IMR-90 (cell line): ENCODE measurements at regions not wholly inside any gene's neighbourhood (a gene's known extent, or its start where the extent isn't known, plus 50 kb on each side); places are given as distances from the start of the nearest gene placed in this dataset.

Source experiments
- ATAC-seq: fragments of 200-7000 bp; cut with Tn5 transposase; 2 replicates; pipeline ENCODE4 v1.9.1; 2020; ENCODE audit warnings: low read depth, mild to moderate bottlenecking, moderate library complexity
- BruUV-seq: library from RNA; stranded (reverse); fragments of 400-500 nt; replicated peaks from 2 replicates; lab custom pipeline; 2021; lab: Mats Ljungman, UMichigan
- CTCF ChIA-PET: fragments of 300-600 bp; formaldehyde crosslinking; extraction: SDS; loops from one replicate; lab custom pipeline; 2021; ENCODE audit warnings: antibody characterized with exemption; lab: Yijun Ruan, JAX
- POLR2A ChIA-PET: fragments of 300-600 bp; sonication (Branson Sonifier 250); formaldehyde crosslinking; loops from one replicate; lab custom pipeline; 2022; ENCODE audit warnings: antibody characterized with exemption; ENCODE audit not compliant: unreplicated experiment; lab: Charles Lee
- DNase-seq: peaks from one replicate; pipeline ENCODE4 v3.0.0; 2013
- H2AFZ ChIP-seq: replicated peaks from 2 replicates; pipeline ENCODE3; 2013; ENCODE audit warnings: low read length, mild to moderate bottlenecking; ENCODE audit not compliant: poor library complexity
- H2AK5ac ChIP-seq: 2 replicates; pipeline ENCODE4 v1.6.1; 2013; ENCODE audit warnings: low read depth, low read length, inconsistent platforms
- H2AK9ac ChIP-seq: replicated peaks from 2 replicates; pipeline ENCODE3; 2013; ENCODE audit warnings: mild to moderate bottlenecking, low read depth, low read length, moderate library complexity; ENCODE audit not compliant: poor library complexity
- H2BK120ac ChIP-seq: 2 replicates; pipeline ENCODE4 v1.6.1; 2013; ENCODE audit warnings: low read depth, low read length, inconsistent platforms
- H2BK15ac ChIP-seq: 3 replicates; pipeline ENCODE4 v1.6.1; 2013; ENCODE audit warnings: low read depth, low read length, inconsistent platforms
- H2BK20ac ChIP-seq: 2 replicates; pipeline ENCODE4 v1.6.1; 2013; ENCODE audit warnings: low read depth, mild to moderate bottlenecking, inconsistent platforms, low read length, moderate library complexity
- H2BK5ac ChIP-seq: 2 replicates; pipeline ENCODE4 v1.6.1; 2013; ENCODE audit warnings: mild to moderate bottlenecking, low read depth, low read length, inconsistent platforms; ENCODE audit not compliant: poor library complexity, severe bottlenecking
- H3K14ac ChIP-seq: replicated peaks from 2 replicates; pipeline ENCODE4 v1.6.1; 2013; ENCODE audit warnings: low read depth, low read length, inconsistent platforms
- H3K18ac ChIP-seq: 2 replicates; pipeline ENCODE4 v1.6.1; 2013; ENCODE audit warnings: low read depth, low read length, control low read depth
- H3K23ac ChIP-seq: 2 replicates; pipeline ENCODE4 v1.6.1; 2013; ENCODE audit warnings: low read depth, low read length, inconsistent platforms
- H3K27ac ChIP-seq: 2 replicates; pipeline ENCODE4 v1.5.1; 2013; ENCODE audit warnings: mild to moderate bottlenecking, control low read depth, low read length; ENCODE audit not compliant: insufficient read depth
- H3K27me3 ChIP-seq: 2 replicates; pipeline ENCODE4 v1.6.1; 2013; ENCODE audit warnings: low read length; ENCODE audit not compliant: control insufficient read depth, insufficient read depth
- H3K36me3 ChIP-seq: 2 replicates; pipeline ENCODE4 v1.6.1; 2013; ENCODE audit warnings: low read length, mixed read lengths; ENCODE audit not compliant: control insufficient read depth, insufficient read depth
- H3K4ac ChIP-seq: 2 replicates; pipeline ENCODE4 v1.6.1; 2013; ENCODE audit warnings: low read depth, low read length, inconsistent platforms
- H3K4me1 ChIP-seq: 2 replicates; pipeline ENCODE4 v1.6.1; 2013; ENCODE audit warnings: low read length, mixed read lengths; ENCODE audit not compliant: control insufficient read depth, insufficient read depth
- H3K4me2 ChIP-seq: 2 replicates; pipeline ENCODE4 v1.6.1; 2013; ENCODE audit warnings: low read depth, mild to moderate bottlenecking, control low read depth, low read length, moderate library complexity
- H3K4me3 ChIP-seq: 2 replicates; pipeline ENCODE4 v1.5.1; 2013; ENCODE audit warnings: low read depth, mild to moderate bottlenecking, control low read depth, low read length, moderate library complexity; ENCODE audit not compliant: insufficient read depth
- H3K56ac ChIP-seq: 2 replicates; pipeline ENCODE4 v1.6.1; 2013; ENCODE audit warnings: low read length, inconsistent platforms; ENCODE audit not compliant: insufficient read depth; ENCODE audit errors: extremely low read depth
- H3K79me1 ChIP-seq, 2 experiments: 2 replicates each; pipeline ENCODE4 v1.6.1; 2013; ENCODE audit warnings: low read length in 2 of 2, inconsistent platforms in 1 of 2, low read depth in 1 of 2
- H3K9ac ChIP-seq: 2 replicates; pipeline ENCODE4 v1.6.1; 2013; ENCODE audit warnings: low read depth, low read length, control low read depth
- H3K9me1 ChIP-seq: 2 replicates; pipeline ENCODE4 v1.6.1; 2013; ENCODE audit warnings: low read length, inconsistent platforms; ENCODE audit not compliant: insufficient read depth
- H3K9me3 ChIP-seq: 2 replicates; pipeline ENCODE4 v1.6.1; 2013; ENCODE audit warnings: low read length; ENCODE audit not compliant: control insufficient read depth, insufficient read depth
- H4K20me1 ChIP-seq: 2 replicates; pipeline ENCODE4 v1.6.1; 2013; ENCODE audit warnings: low read length, inconsistent platforms; ENCODE audit not compliant: insufficient read depth
- H4K5ac ChIP-seq: 2 replicates; pipeline ENCODE4 v1.6.1; 2013; ENCODE audit warnings: mild to moderate bottlenecking, low read depth, low read length, control low read depth
- H4K8ac ChIP-seq, 2 experiments: 2 replicates each; pipeline ENCODE4 v1.6.1; 2013; ENCODE audit warnings: low read depth in 2 of 2, low read length in 2 of 2, control low read depth in 1 of 2, inconsistent platforms in 1 of 2
- H4K91ac ChIP-seq: 2 replicates; pipeline ENCODE4 v1.6.1; 2013; ENCODE audit warnings: low read depth, low read length, inconsistent platforms; ENCODE audit not compliant: insufficient read depth
- CHD1 ChIP-seq: IDR thresholded peaks from 2 replicates; pipeline ENCODE4 v1.6.1; 2012; ENCODE audit warnings: low read depth, low read length, improper control_type of control experiment
- FOS ChIP-seq: fragments of 150-350 bp; IDR thresholded peaks from 2 replicates; pipeline ENCODE4 v1.6.1; 2016; ENCODE audit warnings: low read depth, low read length
- MAZ ChIP-seq: IDR thresholded peaks from 2 replicates; pipeline ENCODE4 v1.6.1; 2012; ENCODE audit warnings: low read depth, mild to moderate bottlenecking, low read length, improper control_type of control experiment, moderate library complexity, borderline replicate concordance
- MXI1 ChIP-seq: IDR thresholded peaks from 2 replicates; pipeline ENCODE4 v1.6.1; 2012; ENCODE audit warnings: low read depth, mild to moderate bottlenecking, low read length, moderate library complexity, borderline replicate concordance
- WGBS, 2 experiments: methylation state at CpG; one replicate each; pipeline versions ENCODE4 v1.1.5 to v1.1.7; 2013; ENCODE audit warnings: missing lambda C conversion rate in 2 of 2; ENCODE audit not compliant: insufficient read length in 1 of 2; ENCODE audit errors: extremely low coverage in 2 of 2; 5-methylcytosine and 5-hydroxymethylcytosine counted together
- dilution Hi-C: fragments of 300-500 bp; cut with HindIII; formaldehyde crosslinking; loops from one replicate; pipeline ENCODE4 v1.14.3; 2018; ENCODE audit warnings: low sequenced_read_pairs; ENCODE audit not compliant: unreplicated experiment
- in situ Hi-C: fragments of 300-500 bp; cut with MboI; formaldehyde crosslinking; loops from 3 replicates; pipeline ENCODE4 v1.14.3; 2019; ENCODE audit warnings: low sequenced_read_pairs, inconsistent platforms, mixed read lengths
- intact Hi-C: fragments of 100-400 bp; cut with micrococcal nuclease; formaldehyde crosslinking; loops from 2 replicates; pipeline ENCODE4 v1.10.0; 2022

DNA sequence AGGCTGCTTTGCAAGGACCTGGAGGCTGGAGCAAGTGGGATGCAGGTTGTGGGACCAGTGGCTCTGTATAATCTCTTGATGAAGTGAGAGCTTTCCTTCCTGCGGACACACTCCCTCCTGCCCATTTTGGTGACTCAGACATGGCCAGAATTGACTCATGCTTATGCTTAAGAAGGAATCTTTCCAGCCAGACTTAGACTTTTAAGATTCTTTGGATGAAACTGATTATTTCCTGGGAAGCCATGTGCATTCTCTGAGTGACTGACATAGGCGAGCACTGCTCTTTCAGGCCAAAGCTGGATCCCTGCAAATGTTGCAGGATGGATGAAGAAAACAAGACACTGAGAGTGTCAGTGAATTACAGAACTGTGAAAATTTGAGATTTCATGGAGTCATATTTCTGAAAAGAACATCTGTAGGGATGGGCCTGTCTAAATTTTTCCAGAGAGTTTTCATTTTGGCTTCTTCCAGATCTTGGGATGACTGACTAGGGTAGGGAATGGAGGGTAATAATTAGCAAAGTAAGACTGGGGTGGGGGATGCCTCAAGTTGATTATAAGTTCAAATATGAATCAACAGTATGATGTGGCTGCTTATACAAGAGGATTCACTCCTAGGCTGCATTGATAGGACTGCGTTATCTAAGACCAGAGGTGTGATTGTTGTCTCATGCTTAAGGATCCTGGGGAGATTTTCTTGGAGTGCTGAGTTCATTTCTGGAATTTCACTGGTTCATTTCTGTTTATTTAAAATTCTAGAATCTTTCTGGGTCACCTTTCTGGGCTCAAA is 195.8 kb downstream of the HIPK3 start:
- Histone ChIP-seq H3K14ac (peak overlapping the region; percentile 13; the same call in 1 of the 2 replicates), H2AK9ac (no peak overlapping the region), H3K9me3 (no peaks in the 10 kb centered on the region), H2BK5ac (peak overlapping the region; percentile 32), H3K23ac (peak overlapping the region; percentile 41; the same call in 1 of the 2 replicates), H4K5ac (no peak overlapping the region), H2BK120ac (peak overlapping the region; percentile 57; the same call in 1 of the 2 replicates), H3K56ac (0 out of 2 replicates have a peak overlapping the region, but pooled peaks have one; percentile 1), H4K8ac (no peak overlapping the region), H3K18ac (no peak overlapping the region), H2AK5ac (no peak overlapping the region), H3K27ac (no peak overlapping the region), H2BK15ac (no peak overlapping the region), H3K9me1 (peaks cover 10% of the 10 kb centered on the region), H3K9ac (no peak overlapping the region), H2AFZ (peak overlapping the region; percentile 56), H3K36me3 (no peaks in the 10 kb centered on the region), H4K91ac (no peak overlapping the region), H3K27me3 (no peaks in the 10 kb centered on the region), H3K4me1 (peaks cover 8% of the 10 kb centered on the region), H3K4me3 (no peak overlapping the region), H3K4ac (peak overlapping the region; percentile 45), H3K79me1 (peaks cover 6 to 57% of the 10 kb centered on the region in 2 experiments; a peak in 3 of 4 replicates), H2BK20ac (peak overlapping the region; percentile 51; the same call in 1 of the 2 replicates), H3K4me2 (no peak overlapping the region), H4K20me1 (no peaks in the 10 kb centered on the region)
- ChIA-PET POLR2A (no interaction called here), CTCF (no interaction called here)
- WGBS, 2 experiments = 0% methylated on average over 1 of the region's 3 CpGs; no CpG with 5 or more reads in 1 of the 2 experiments
- intact Hi-C loops = loop anchor here (5.0 kb wide), 2 partner anchors 79 to 239 kb away; no protein-coding TSS in a partner anchor
- TF ChIP-seq MAZ (peak; percentile 30; the same call in 1 of the 2 replicates), FOS (peak; percentile 94), CHD1 (no peak), MXI1 (peak; percentile 59; the same call in 1 of the 2 replicates)
- ATAC-seq = peak; percentile 91
- DNase-seq = peak; percentile 94
- in situ Hi-C loops = no loop called here
- no TSS peak for BruUV-seq
- dilution Hi-C loops = no loop called here
